C4-2B (cell line): ENCODE measurements at regions not wholly inside any gene's neighbourhood (a gene's known extent, or its start where the extent isn't known, plus 50 kb on each side); places are given as distances from the start of the nearest gene placed in this dataset.

Experiments
- CTCF ChIP-seq: fragments of 450-650 bp; conservative IDR thresholded peaks from 2 replicates; pipeline ENCODE4 v1.5.1; 2017; ENCODE audit warnings: mild to moderate bottlenecking
- ZFX ChIP-seq: fragments of 450-650 bp; IDR thresholded peaks from 2 replicates; pipeline ENCODE4 v1.6.1; 2017

DNA sequence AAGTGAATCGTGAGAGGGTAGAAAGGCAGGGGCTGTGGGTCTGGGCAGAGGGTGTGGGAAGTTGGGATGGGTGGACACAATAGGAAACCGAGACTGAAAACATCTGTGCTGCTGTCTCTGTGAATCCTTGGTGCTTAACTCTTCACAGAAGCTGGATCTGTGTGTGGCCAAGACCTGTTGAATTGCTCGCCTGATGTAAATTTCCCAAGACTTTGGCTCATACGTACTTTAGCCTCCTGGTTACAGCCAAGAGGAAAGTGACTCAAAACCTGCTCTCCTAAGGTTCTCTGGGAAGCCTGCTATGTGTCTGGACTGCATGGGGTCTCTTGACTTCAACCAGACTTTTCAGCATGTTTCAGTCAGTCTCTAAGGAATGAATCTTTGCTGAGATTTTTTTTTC lies 270.3 kb downstream of the RWDD3 start:
- TF ChIP-seq CTCF (no peak), ZFX (no peak)
